ENCODE measurements at regions not wholly inside any gene's neighbourhood (a gene's known extent, or its start where the extent isn't known, plus 50 kb on each side); places are given as distances from the start of the nearest gene placed in this dataset.

DNA sequence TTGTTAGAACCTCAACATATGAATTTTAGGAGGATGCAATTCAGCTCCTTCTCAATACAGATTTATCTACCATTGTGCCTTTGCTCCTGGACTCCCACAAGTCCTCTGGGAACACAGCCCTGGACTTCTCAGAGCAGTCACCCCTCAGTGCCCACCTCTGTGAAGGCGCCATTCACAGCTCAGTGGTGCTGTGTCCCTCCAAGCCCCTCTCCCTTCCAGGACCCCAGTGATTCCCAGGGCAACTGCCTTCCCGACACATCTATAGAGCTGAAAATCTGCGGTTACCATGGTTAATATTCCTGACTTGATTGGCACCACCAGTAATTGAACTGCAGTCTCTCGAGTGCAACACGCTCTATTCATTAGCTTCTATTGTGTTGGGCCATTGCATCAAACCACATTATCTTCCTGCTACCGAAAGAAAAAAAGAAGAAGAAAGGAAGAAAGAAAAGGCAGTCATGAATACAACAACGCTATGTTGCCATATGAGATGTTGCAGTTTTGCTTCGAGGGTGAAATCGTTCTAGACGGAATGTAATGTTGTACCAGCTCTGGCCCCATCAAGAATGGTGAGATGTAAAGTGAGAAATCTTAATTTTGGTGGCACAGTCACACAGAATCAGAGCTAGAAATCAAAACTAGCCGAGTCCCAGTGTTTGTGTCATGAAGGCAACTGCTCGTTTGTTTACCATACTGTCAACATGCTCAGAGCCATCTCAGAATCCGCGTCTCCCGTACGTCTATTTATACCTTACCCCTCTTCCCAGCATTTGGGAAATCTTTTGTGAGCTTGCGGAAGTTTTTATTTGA, 524.0 kb upstream of the ID2 start:
- Mint-ChIP-seq H3K9me3 (peaks cover 20% of the 10 kb centered on the region), H3K4me1 (ENCODE audit: low read depth) (peaks cover 31% of the 10 kb centered on the region), H3K36me3 (ENCODE audit: low read depth) (peaks cover 8% of the 10 kb centered on the region), H3K4me3 (no peak overlapping the region), H3K27me3 (no peaks in the 10 kb centered on the region), H3K27ac (no peak overlapping the region)
- DNase-seq, result no peak

DNA sequence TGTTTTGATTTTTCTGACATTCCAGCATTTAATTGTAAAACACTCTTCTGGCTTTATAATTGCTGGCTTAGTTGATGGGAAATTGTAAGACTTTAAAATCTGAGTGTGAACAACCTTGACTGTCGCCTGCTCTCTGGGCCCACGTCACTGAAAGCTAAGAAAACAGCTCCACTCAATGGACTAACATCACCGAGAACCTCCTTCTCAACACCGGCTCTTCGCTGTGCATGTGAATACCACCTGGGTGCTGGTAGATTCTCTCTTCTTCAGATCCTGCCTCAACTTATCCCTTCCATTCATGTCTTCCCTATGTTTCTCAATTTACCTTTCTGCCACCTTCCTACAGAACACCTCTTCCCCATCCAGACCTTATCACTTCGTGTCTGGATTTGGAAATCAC, 523.1 kb upstream of the ID2 start:
- Mint-ChIP-seq H3K4me1 (ENCODE audit: low read depth) (peaks cover 22% of the 10 kb centered on the region), H3K9me3 (peaks cover 16% of the 10 kb centered on the region), H3K4me3 (no peak overlapping the region), H3K27ac (no peak overlapping the region), H3K36me3 (ENCODE audit: low read depth) (peaks cover 8% of the 10 kb centered on the region), H3K27me3 (no peaks in the 10 kb centered on the region)
- DNase-seq, result no peak

DNA sequence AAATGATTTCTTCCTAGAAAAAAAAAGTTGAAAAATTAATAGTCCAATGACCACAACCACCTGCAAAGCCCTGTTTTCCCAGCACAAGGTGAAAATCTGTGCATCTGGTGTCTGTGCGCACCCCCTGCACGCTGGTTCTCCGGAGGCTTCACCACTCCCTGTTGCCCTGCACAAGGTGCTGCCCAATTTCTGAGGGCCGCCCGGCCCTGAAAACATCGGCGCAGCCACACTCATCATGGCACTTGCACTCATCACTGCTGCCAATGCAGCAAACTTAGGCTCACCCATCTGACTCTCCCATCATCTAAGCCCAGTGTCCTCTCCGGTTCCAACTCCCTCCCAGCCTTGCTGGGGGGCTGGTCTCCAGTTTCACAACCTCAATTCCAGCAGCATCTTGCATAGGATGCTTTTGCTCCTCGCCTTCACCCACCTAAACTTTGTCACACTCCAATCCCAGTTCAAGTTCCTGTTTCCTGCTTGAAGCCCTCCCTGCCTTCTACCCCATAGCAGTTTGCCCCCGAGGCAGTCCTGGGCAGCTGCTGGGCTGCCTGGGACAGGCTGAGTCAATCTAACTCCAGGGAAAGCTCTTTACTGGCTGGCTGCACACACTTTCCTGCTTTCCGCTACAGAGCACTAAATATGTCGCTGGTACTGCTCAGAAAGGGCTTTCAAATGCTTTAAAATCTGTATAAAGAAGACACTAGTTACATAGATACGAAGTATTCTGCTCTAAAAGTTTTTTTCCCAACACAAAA, 522.5 kb upstream of the ID2 start:
- H3K27ac Mint-ChIP-seq, result no peak overlapping the region

DNA sequence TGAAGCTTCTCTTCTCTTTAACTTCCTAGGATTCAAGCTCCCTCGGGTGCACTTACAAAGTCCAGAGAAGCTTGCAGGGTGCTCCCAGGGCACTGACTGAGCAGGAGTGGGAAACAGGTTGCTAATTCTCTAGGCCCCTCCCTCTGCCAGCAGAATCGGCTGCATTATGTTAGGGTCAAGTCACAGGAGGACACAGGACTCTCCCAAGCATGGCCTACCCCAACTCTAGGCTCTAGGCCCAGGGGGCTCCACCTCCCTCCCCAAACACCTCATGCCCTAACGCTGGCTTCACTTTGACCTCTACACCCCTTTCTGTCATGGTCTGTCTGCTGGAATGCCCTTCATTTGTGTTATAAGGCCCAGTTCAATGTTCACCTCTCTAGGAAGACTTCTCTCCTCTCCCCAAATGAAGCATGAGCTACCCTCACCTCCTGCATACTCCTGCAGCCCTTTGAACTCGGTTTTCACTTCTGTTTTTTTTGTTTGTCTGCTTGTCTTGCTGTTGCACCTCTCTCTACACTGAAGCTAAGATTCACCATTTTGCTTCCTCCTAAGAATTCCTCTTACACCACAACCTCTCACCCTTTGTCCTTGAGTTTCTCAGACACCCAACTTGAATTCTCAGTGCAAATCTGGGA, 521.8 kb upstream of the ID2 start:
- Mint-ChIP-seq H3K9me3 (peaks cover 9% of the 10 kb centered on the region), H3K4me1 (ENCODE audit: low read depth) (peaks cover 10% of the 10 kb centered on the region), H3K36me3 (ENCODE audit: low read depth) (peaks cover 5% of the 10 kb centered on the region), H3K27me3 (no peaks in the 10 kb centered on the region), H3K4me3 (no peak overlapping the region), H3K27ac (no peak overlapping the region)
- no peak for DNase-seq

More for the DNA sequence above, 522.5 kb upstream of the ID2 start:
- Mint-ChIP-seq H3K36me3 (ENCODE audit: low read depth) (peaks cover 8% of the 10 kb centered on the region), H3K9me3 (peaks cover 13% of the 10 kb centered on the region), H3K4me3 (no peak overlapping the region), H3K4me1 (ENCODE audit: low read depth) (peaks cover 17% of the 10 kb centered on the region), H3K27me3 (no peaks in the 10 kb centered on the region)
- DNase-seq, result no peak

DNA sequence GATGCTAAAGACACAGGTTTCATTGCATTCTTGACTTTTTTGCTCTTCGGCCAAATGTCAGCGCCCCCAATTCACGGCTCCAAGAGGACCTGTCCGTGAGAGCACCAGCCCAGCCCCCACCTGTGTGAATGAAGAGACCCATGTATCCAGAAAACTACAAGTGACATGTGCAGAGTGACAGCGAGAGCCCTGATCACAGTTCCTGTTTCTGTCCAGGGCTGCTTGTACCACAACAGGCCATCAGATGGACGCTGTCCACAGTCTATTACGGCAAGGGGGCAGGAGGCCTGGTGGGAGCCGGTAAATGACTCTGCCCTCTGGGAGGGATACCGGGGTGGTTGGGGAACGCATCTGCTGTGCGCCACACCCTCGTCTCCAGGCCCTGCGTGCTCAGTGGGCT, 520.9 kb upstream of the ID2 start:
- H3K9me3 Mint-ChIP-seq, result peaks cover 2% of the 10 kb centered on the region
- no peak overlapping the region for H3K4me3 Mint-ChIP-seq
- H3K4me1 Mint-ChIP-seq (ENCODE audit: low read depth), result peaks cover 2% of the 10 kb centered on the region
- no peak for DNase-seq
- H3K36me3 Mint-ChIP-seq (ENCODE audit: low read depth), result no peaks in the 10 kb centered on the region
- no peaks in the 10 kb centered on the region for H3K27me3 Mint-ChIP-seq
- no peak overlapping the region for H3K27ac Mint-ChIP-seq

DNA sequence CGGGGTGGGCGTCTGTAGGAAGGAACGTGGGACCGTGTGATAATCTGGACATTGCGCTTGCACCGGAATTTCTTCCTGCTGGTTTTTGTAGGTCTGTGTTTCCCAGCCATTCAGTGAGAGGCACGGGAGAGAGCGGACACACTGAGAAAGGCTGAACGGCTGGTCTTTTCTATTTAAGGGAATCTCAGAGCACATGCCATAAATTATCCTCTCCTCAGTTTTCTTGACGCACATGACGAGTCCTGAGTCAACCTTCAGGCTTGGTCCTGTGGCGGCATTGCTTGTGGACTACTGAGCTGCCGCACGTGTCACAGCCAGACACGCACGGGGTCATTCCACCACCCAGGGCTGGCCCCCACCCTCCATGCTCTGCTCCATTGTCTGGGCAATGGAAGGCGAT, 519.3 kb upstream of the ID2 start:
- H3K36me3 Mint-ChIP-seq (ENCODE audit: low read depth), result no peaks in the 10 kb centered on the region
- H3K27ac Mint-ChIP-seq, result no peak overlapping the region
- H3K4me3 Mint-ChIP-seq, result no peak overlapping the region
- H3K4me1 Mint-ChIP-seq (ENCODE audit: low read depth), result no peaks in the 10 kb centered on the region
- no peaks in the 10 kb centered on the region for H3K27me3 Mint-ChIP-seq
- H3K9me3 Mint-ChIP-seq, result no peaks in the 10 kb centered on the region
- DNase-seq, result no peak

DNA sequence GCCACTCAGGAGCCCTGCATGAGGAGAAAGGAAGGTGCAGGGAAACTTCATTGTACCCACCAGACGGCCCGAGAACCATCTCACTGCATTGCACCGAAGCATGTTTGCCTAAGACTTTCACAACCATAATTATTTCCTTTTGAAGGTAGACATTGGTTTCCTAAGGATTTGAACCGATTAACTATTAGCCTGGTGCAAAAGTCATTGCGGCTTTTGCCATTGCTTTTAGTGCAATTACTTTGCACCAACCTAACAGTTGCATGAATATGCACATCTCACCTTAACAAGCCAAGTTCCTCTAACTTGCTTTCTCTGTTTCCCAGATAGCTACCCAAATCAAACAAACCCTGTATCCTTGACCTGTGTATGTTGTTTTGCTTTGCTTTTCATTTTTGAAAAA, 516.3 kb upstream of the ID2 start:
- no peak overlapping the region for H3K4me3 Mint-ChIP-seq
- no peaks in the 10 kb centered on the region for H3K36me3 Mint-ChIP-seq (ENCODE audit: low read depth)
- H3K9me3 Mint-ChIP-seq, result no peaks in the 10 kb centered on the region
- no peaks in the 10 kb centered on the region for H3K27me3 Mint-ChIP-seq
- H3K27ac Mint-ChIP-seq, result no peak overlapping the region
- DNase-seq, result no peak
- H3K4me1 Mint-ChIP-seq (ENCODE audit: low read depth), result peaks cover 12% of the 10 kb centered on the region

DNA sequence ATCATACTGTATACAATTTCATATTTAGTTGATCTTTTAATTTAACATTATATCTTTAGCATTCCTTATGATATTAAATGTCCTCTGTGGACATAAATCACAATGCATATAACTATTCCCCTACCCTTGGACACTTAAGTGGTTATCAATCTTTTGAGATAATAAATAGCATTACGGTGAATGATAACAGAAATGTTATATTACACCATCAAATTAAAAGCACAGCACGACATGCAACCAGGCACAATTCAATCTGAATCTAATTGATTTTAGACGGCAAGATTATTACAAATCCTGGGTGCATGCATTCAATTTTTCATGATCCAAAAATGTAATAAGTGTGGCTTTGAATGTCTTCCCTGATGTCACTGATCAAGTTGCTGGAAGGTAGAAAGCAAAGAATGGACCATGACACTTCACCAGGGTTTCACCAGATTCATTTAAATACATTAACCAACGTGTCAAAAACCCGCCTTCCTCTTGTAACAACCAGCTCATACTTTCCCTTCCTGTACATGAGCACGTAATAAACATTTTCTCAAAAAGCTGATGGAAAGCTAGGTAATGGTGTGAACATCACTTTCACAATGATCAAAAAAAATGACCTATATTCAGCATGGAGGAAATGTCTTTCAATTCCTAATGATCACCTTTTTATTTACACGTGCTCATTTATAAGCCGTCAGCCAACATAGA, 513.7 kb upstream of the ID2 start:
- Mint-ChIP-seq H3K27me3 (no peaks in the 10 kb centered on the region), H3K27ac (peak overlapping the region; percentile 48), H3K4me1 (ENCODE audit: low read depth) (peaks cover 14% of the 10 kb centered on the region), H3K4me3 (no peak overlapping the region), H3K36me3 (ENCODE audit: low read depth) (no peaks in the 10 kb centered on the region), H3K9me3 (no peaks in the 10 kb centered on the region)
- no peak for DNase-seq

DNA sequence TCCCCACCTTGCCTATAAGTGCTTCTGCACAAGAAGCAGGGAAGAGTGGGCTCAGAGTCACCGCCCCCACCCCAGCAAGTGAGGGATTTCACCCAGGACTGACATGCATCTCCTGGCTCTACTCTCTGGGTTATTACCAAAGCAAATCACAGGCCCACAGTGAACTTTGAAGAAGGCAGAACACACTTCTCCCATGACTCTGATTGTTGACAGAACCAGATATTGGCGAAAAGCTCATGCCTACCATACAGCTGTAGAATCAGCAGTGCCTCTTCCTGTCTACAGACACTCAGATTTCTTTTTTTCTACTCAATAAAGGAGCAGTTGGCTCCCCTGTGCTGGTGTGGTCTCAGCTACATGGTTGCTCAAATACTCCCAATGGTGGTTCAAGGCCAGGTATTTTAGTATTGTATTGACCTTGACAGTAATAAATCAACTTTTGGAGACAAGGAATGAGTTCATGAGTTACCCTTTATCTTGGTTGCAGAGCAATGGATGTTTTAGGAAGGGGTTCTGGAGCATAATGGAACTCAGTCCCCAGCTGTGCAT, 512.9 kb upstream of the ID2 start:
- H3K36me3 Mint-ChIP-seq (ENCODE audit: low read depth), result no peaks in the 10 kb centered on the region
- H3K27ac Mint-ChIP-seq, result no peak overlapping the region
- H3K27me3 Mint-ChIP-seq, result no peaks in the 10 kb centered on the region
- H3K9me3 Mint-ChIP-seq, result no peaks in the 10 kb centered on the region
- peaks cover 14% of the 10 kb centered on the region for H3K4me1 Mint-ChIP-seq (ENCODE audit: low read depth)
- DNase-seq, result no peak
- no peak overlapping the region for H3K4me3 Mint-ChIP-seq

DNA sequence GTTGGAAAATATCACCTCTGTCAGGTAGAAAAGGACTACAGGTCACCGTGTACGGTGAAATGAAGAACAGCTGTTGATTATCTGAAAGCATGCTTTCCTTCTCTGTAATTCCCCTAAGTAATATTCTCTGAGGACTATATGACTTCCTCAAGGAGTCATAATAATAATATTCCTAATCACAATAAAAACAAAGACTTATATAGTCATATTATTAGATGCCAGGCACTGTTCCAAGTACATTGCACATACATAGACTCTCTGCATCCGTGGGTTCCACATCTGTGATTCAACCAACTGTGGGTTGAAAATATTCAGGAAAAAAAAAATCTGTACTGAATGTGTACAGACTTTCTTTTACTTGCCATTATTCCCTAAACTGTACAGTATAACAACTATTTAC, 512.4 kb upstream of the ID2 start:
- no peak for DNase-seq
- peaks cover 14% of the 10 kb centered on the region for H3K4me1 Mint-ChIP-seq (ENCODE audit: low read depth)
- no peak overlapping the region for H3K27ac Mint-ChIP-seq
- H3K27me3 Mint-ChIP-seq, result no peaks in the 10 kb centered on the region
- H3K36me3 Mint-ChIP-seq (ENCODE audit: low read depth), result no peaks in the 10 kb centered on the region
- H3K4me3 Mint-ChIP-seq, result no peak overlapping the region
- H3K9me3 Mint-ChIP-seq, result no peaks in the 10 kb centered on the region

DNA sequence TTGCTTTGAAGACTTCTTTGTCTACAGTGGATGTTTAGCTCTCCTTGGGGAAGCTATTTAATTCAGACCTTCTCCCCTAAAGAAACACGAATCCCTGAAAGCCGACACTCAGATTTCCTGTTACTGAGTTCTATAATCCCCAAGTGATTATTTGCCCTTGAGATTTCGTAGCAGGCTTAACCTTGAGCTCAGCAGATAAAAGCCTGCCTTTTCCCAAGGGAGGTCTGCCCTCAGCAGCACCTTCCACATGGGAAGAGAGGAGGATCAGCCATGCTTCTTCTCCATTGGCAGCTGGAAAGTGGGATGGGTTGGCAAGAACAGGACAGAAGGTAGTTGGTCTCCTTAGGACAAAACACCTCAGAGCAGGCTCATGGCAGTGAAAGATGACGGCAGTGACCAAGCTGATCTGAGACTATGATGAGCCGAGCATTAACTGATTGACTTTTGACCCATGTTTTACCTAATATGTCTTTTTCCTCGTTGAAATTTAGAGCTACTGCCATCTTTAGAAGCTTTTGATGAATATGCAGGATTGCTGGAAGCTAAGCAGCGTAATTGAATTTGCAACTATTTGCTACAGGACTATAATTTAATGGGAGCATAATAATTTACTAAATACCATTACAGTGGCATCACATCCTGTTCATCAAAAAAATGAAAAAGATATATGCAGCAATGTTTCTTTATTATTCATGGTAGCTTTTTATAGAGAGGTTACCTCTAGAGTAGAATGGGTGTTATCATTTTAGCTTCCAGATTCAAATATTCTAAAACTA, 511.1 kb upstream of the ID2 start:
- H3K27ac Mint-ChIP-seq, result no peak overlapping the region
- H3K4me3 Mint-ChIP-seq, result no peak overlapping the region
- no peaks in the 10 kb centered on the region for H3K36me3 Mint-ChIP-seq (ENCODE audit: low read depth)
- H3K9me3 Mint-ChIP-seq, result peaks cover 2% of the 10 kb centered on the region
- H3K27me3 Mint-ChIP-seq, result no peaks in the 10 kb centered on the region
- peaks cover 14% of the 10 kb centered on the region for H3K4me1 Mint-ChIP-seq (ENCODE audit: low read depth)
- no peak for DNase-seq

DNA sequence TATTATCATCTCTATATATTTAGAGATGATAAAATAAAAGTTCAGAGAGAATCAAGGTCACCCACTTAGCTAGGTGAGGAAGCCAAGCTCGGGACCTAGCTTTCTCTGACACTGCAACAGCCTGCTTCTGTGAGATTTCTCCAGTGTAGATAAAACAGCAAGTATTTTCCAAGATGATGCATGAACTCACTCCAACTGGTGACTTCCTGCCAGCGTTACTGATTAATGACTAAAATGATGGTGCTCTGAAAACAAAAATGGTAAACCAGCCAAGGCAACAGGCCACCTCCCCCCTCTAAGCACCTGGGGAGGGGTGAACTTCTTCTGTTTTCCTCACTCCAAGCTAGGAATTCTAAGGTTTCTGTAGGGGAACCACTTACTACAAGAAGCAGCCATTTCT, 510.2 kb upstream of the ID2 start:
- peaks cover 14% of the 10 kb centered on the region for H3K4me1 Mint-ChIP-seq (ENCODE audit: low read depth)
- no peak overlapping the region for H3K4me3 Mint-ChIP-seq
- no peak overlapping the region for H3K27ac Mint-ChIP-seq
- H3K36me3 Mint-ChIP-seq (ENCODE audit: low read depth), result no peaks in the 10 kb centered on the region
- H3K9me3 Mint-ChIP-seq, result peaks cover 2% of the 10 kb centered on the region
- no peaks in the 10 kb centered on the region for H3K27me3 Mint-ChIP-seq
- no peak for DNase-seq

DNA sequence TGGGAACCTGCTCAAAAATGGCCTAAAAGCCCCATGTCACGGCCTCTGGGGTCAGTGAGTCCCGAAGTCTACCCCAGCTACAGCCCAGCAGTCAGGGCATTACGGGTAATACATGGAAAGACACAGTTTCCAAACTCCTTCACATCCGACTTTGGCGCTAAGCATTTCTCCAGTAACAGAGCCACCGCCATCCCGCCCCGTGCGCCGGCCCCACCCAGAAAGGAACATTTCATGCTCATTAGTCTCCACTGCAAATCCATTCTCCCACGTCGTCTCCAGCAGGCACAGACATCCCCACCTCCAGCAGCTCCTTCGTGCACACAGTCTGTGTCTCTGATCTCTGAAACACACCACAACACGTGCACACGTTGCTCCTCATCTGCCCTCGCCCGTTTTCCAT, 509.2 kb upstream of the ID2 start:
- DNase-seq, result no peak
- Mint-ChIP-seq H3K4me3 (no peak overlapping the region), H3K36me3 (ENCODE audit: low read depth) (no peaks in the 10 kb centered on the region), H3K27me3 (no peaks in the 10 kb centered on the region), H3K27ac (no peak overlapping the region), H3K9me3 (peaks cover 2% of the 10 kb centered on the region), H3K4me1 (ENCODE audit: low read depth) (peaks cover 14% of the 10 kb centered on the region)

Measured in activated T-cell treated with anti-CD3 and anti-CD28 coated beads, Interleukin-2, amount 50 U/mL, for 24 hours (primary cell).